HL-60 (cell line): ENCODE measurements at regions not wholly inside any gene's neighbourhood (a gene's known extent, or its start where the extent isn't known, plus 50 kb on each side); places are given as distances from the start of the nearest gene placed in this dataset.

Experiments used
- DNase-seq, 2 experiments: peaks; one replicate each; pipeline ENCODE4 v3.0.0-alpha.2; 2010 to 2020; ENCODE audit warnings: low read depth in 1 of 2, low spot score in 1 of 2
- H3K27ac ChIP-seq: fragments of 250-450 bp; sonication (Bioruptor Pico); replicated peaks from 2 replicates; pipeline ENCODE4 v1.5.1; 2020; ENCODE audit warnings: mild to moderate bottlenecking, moderate library complexity
- H3K27me3 ChIP-seq: fragments of 250-450 bp; sonication (Bioruptor Pico); 2 replicates; pipeline ENCODE4 v1.5.1; 2021; ENCODE audit warnings: mild to moderate bottlenecking, moderate library complexity; ENCODE audit not compliant: insufficient read depth, poor library complexity, severe bottlenecking
- H3K4me3 ChIP-seq: replicated peaks from 2 replicates; pipeline ENCODE4 v1.5.1; 2011; ENCODE audit warnings: mild to moderate bottlenecking, control low read depth, low read length; ENCODE audit not compliant: insufficient read depth
- CTCF ChIP-seq: IDR thresholded peaks from one replicate; pipeline ENCODE4 v1.5.1; 2011; ENCODE audit warnings: low read length, control low read depth, inconsistent platforms; ENCODE audit not compliant: insufficient read depth
- GABPA ChIP-seq: IDR thresholded peaks from 2 replicates; pipeline ENCODE4 v1.6.1; 2012; ENCODE audit warnings: low read depth
- POLR2AphosphoS5 ChIP-seq: IDR thresholded peaks from 2 replicates; pipeline ENCODE4 v1.6.1; 2012; ENCODE audit warnings: low read depth
- REST ChIP-seq: IDR thresholded peaks from 2 replicates; pipeline ENCODE4 v1.6.1; 2012; ENCODE audit warnings: low read depth; ENCODE audit not compliant: insufficient replicate concordance
- SPI1 ChIP-seq: IDR thresholded peaks from 2 replicates; pipeline ENCODE4 v1.6.1; 2012; ENCODE audit warnings: low read depth, mild to moderate bottlenecking, borderline replicate concordance

DNA sequence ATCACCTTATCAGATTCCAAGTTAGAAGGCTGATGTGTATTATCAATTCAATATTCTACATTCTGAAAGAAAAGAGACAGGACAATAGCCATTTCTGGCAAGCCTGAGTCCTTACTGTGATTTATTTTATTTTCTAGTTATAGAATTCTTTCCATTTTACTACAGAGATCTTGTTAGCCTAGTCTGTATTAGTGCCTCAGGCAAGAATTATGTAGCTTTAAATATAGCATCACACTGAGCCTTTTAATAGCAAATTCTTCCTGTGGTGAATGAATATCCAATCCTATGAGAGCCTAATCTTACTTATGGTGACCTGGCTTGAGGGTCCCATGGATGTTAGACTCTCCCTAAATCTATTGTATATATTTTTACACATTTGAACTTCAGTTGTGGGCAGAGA, 732.8 kb upstream of the CITED2 start:
- H3K4me3 ChIP-seq, result no peak overlapping the region
- H3K27me3 ChIP-seq, result no peaks in the 10 kb centered on the region
- TF ChIP-seq CTCF, result no peak
- TF ChIP-seq GABPA, result no peak
- TF ChIP-seq SPI1, result no peak
- no peak for TF ChIP-seq REST
- TF ChIP-seq POLR2AphosphoS5, result no peak
- H3K27ac ChIP-seq, result no peak overlapping the region
- DNase-seq, result no peak

DNA sequence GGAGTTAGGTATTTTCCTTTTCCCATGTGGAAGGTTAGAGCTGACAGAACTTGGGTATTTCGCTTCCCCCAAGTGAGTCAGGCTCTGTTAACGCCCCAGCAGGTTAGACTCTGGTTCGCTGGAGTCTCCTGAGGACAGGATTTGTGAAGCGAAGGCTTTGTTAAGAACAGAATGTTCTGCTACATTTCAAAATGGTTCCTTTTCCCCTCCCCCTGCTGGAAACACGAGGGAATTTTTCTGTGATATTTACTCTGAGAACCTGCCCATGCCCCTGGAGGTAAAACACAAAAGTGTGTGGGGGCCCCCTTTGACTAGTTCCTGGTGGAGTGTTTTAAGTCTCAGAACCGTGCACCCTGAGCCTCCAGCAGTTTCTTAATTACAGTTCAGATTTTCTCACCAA, 731.4 kb upstream of the CITED2 start:
- H3K27me3 ChIP-seq, result no peaks in the 10 kb centered on the region
- TF ChIP-seq CTCF, result no peak
- no peak for TF ChIP-seq POLR2AphosphoS5
- TF ChIP-seq SPI1, result no peak
- TF ChIP-seq REST, result no peak
- TF ChIP-seq GABPA, result no peak
- DNase-seq, result no peak
- H3K4me3 ChIP-seq, result no peak overlapping the region
- H3K27ac ChIP-seq, result no peak overlapping the region

- TF ChIP-seq REST (no peak), POLR2AphosphoS5 (no peak), GABPA (no peak), CTCF (no peak), SPI1 (no peak)
- DNase-seq, result no peak
- Histone ChIP-seq H3K27me3 (no peaks in the 10 kb centered on the region), H3K27ac (no peak overlapping the region), H3K4me3 (no peak overlapping the region)
Measured at GRCh38 chr6:140105241-140105640, 730.8 kb upstream of the CITED2 start.
